Omental fat pad (tissue), 3 donors: ENCODE measurements at regions not wholly inside any gene's neighbourhood (a gene's known extent, or its start where the extent isn't known, plus 50 kb on each side); places are given as distances from the start of the nearest gene placed in this dataset.

Experiments used
- ATAC-seq: fragments of 150-250 bp; one replicate; pipeline ENCODE4 v1.9.1; 2016; ENCODE audit warnings: mild to moderate bottlenecking, moderate library complexity; ENCODE audit not compliant: low FRiP score
- DNase-seq: peaks from one replicate; pipeline ENCODE4 v3.0.0-alpha.2; 2019; ENCODE audit warnings: low spot score
- TF ChIP-seq, protein P1 (sequence below), 3 donors: fragments of 450-650 bp; IDR thresholded peaks; one replicate each; pipeline ENCODE4 v1.5.1; 2016 to 2017; ENCODE audit warnings: antibody characterized with exemption in 3 of 3, mild to moderate bottlenecking in 3 of 3, moderate library complexity in 2 of 3

DNA sequence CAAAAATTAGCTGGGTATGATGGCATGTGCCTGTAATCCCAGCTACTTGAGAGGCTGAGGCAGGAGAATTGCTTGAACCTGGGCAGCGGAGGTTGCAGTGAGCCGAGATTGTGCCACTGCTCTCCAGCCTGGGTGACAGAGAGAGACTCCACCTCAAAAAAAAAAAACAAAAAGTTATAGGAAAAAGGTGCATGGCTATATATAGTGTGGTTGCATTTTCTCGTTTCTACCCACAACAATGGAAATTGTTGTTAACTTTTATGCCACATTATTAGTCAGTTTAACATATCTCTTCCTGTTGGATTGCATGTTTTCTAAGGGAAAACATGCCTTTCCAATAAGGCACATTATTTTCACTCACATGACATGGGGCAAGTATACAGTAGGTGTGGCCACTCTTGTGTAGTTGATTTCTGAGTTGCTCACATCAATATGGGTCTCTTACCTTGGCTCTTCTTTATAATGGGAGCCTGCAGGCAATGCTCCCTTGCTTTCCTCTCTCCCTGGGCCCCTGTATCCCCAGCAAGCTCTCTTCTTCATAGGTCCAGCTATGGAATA, 610.0 kb downstream of the RNF144A start:
- DNase-seq (no peak), ATAC-seq (no peak)
- TF ChIP-seq, protein P1, sequence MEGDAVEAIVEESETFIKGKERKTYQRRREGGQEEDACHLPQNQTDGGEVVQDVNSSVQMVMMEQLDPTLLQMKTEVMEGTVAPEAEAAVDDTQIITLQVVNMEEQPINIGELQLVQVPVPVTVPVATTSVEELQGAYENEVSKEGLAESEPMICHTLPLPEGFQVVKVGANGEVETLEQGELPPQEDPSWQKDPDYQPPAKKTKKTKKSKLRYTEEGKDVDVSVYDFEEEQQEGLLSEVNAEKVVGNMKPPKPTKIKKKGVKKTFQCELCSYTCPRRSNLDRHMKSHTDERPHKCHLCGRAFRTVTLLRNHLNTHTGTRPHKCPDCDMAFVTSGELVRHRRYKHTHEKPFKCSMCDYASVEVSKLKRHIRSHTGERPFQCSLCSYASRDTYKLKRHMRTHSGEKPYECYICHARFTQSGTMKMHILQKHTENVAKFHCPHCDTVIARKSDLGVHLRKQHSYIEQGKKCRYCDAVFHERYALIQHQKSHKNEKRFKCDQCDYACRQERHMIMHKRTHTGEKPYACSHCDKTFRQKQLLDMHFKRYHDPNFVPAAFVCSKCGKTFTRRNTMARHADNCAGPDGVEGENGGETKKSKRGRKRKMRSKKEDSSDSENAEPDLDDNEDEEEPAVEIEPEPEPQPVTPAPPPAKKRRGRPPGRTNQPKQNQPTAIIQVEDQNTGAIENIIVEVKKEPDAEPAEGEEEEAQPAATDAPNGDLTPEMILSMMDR (IDR thresholded peaks at IDR 0.05), result no peak

GRCh38 chr2:7530001-7530400, 612.8 kb downstream of the RNF144A start:
- no peak for ATAC-seq
- TF ChIP-seq, protein P1 (IDR thresholded peaks at IDR 0.05), result no peak
- no peak for DNase-seq

DNA sequence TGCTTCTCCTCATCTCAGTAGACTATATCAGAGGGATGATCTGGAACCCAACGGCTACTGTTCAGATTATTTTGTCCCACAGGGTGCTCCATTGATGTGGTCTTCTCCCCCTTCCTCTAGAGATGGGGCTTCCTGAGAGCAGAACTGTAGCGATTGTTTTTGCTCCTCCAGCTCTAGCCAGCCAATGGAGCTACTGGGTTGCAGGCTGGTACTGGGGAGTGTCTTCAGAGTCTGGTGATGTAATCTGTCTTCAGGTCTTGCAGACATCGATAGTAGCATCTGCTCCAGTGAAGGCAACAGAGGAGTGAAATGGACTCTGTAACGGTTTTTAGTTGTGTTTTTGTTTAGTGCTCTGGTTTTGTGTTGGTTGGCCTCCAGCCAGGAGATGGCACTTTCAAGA, 621.9 kb downstream of the RNF144A start:
- ATAC-seq, result no peak
- TF ChIP-seq, protein P1 (IDR thresholded peaks at IDR 0.05), result no peak
- DNase-seq, result no peak

DNA sequence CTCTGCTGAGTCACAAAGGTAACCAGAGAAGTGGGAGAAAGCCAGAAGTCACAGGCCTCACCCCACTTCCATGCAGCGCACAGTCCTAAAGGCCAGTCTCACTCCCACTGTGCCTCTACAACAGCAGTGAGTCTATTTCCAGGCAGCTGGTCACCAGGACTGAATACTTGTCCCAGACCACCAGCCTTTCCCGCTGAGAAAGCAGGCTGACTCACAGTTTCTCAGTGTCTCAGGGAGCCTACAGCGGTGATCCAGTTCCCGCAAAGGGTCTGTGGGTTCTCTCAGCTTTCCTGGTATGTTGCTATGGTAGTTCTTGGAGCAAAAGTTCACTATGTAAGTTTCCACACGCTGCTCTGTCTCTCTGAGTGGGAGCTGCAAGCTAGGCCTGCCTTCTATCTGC, 622.5 kb downstream of the RNF144A start:
- ATAC-seq, result no peak
- TF ChIP-seq, protein P1 (IDR thresholded peaks at IDR 0.05), result no peak
- DNase-seq, result no peak

GRCh38 chr2:7552825-7553570, 635.8 kb downstream of the RNF144A start:
- DNase-seq, result no peak

GRCh38 chr2:7555260-7555659, 638.0 kb downstream of the RNF144A start:
- ATAC-seq (no peak), DNase-seq (no peak)
- TF ChIP-seq, protein P1 (IDR thresholded peaks at IDR 0.05), result no peak

More at GRCh38 chr2:7552825-7553570, 635.8 kb downstream of the RNF144A start:
- no peak for ATAC-seq
- TF ChIP-seq, protein P1 (IDR thresholded peaks at IDR 0.05), result no peak

- TF ChIP-seq, protein P1 (IDR thresholded peaks at IDR 0.05), result no peak
- DNase-seq (no peak), ATAC-seq (no peak)
Measured at GRCh38 chr2:7557376-7557775, 640.2 kb downstream of the RNF144A start.
